ENCODE measurements at regions not wholly inside any gene's neighbourhood (a gene's known extent, or its start where the extent isn't known, plus 50 kb on each side); places are given as distances from the start of the nearest gene placed in this dataset.

- CTCF ChIA-PET, result no interaction called here
These were observed 1228.9 kb upstream of the MIR17HG start for GRCh38 chr13:90118467-90119071.

More at GRCh38 chr13:90118467-90119071, 1228.9 kb upstream of the MIR17HG start:
- no peaks in the 10 kb centered on the region for H3K36me3 ChIP-seq (ENCODE audit: control insufficient read depth, insufficient read depth, low read length)
- no peak overlapping the region for H4K8ac ChIP-seq (ENCODE audit: low read depth in 2 of 2, low read length in 2 of 2)
- no peak overlapping the region for H4K91ac ChIP-seq (ENCODE audit: insufficient read depth, low read depth, low read length)
- DNase-seq (no peak), ATAC-seq (ENCODE audit: low read depth) (no peak)
- no peak overlapping the region for H4K5ac ChIP-seq (ENCODE audit: low read depth, low read length)
- no peak overlapping the region for H3K18ac ChIP-seq (ENCODE audit: low read depth, low read length)
- TF ChIP-seq, protein P1, sequence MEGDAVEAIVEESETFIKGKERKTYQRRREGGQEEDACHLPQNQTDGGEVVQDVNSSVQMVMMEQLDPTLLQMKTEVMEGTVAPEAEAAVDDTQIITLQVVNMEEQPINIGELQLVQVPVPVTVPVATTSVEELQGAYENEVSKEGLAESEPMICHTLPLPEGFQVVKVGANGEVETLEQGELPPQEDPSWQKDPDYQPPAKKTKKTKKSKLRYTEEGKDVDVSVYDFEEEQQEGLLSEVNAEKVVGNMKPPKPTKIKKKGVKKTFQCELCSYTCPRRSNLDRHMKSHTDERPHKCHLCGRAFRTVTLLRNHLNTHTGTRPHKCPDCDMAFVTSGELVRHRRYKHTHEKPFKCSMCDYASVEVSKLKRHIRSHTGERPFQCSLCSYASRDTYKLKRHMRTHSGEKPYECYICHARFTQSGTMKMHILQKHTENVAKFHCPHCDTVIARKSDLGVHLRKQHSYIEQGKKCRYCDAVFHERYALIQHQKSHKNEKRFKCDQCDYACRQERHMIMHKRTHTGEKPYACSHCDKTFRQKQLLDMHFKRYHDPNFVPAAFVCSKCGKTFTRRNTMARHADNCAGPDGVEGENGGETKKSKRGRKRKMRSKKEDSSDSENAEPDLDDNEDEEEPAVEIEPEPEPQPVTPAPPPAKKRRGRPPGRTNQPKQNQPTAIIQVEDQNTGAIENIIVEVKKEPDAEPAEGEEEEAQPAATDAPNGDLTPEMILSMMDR (conservative IDR thresholded peaks at IDR 0.05; ENCODE audit: low read depth, low read length), result no peak
- TF ChIP-seq MAZ (IDR thresholded peaks at IDR 0.05; ENCODE audit: borderline replicate concordance, low read depth, low read length), result no peak
- no peak for TF ChIP-seq BHLHE40 (IDR thresholded peaks at IDR 0.05; ENCODE audit: low read depth, low read length)
- TF ChIP-seq RCOR1 (IDR thresholded peaks at IDR 0.05; ENCODE audit: insufficient replicate concordance, low read length), result no peak
- TF ChIP-seq MXI1 (IDR thresholded peaks at IDR 0.05; ENCODE audit: borderline replicate concordance, low read depth, low read length), result no peak
- TF ChIP-seq ELK1 (IDR thresholded peaks at IDR 0.05; ENCODE audit: borderline replicate concordance, low read depth, low read length), result no peak
- TF ChIP-seq FOS (IDR thresholded peaks at IDR 0.05; ENCODE audit: low read depth, low read length), result no peak
- TF ChIP-seq CHD1 (IDR thresholded peaks at IDR 0.05; ENCODE audit: low read depth, low read length), result no peak
- TF ChIP-seq, protein P2, sequence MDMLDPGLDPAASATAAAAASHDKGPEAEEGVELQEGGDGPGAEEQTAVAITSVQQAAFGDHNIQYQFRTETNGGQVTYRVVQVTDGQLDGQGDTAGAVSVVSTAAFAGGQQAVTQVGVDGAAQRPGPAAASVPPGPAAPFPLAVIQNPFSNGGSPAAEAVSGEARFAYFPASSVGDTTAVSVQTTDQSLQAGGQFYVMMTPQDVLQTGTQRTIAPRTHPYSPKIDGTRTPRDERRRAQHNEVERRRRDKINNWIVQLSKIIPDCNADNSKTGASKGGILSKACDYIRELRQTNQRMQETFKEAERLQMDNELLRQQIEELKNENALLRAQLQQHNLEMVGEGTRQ (IDR thresholded peaks at IDR 0.05; ENCODE audit: low read depth, low read length), result no peak
- no peak for TF ChIP-seq RFX5 (IDR thresholded peaks at IDR 0.05; ENCODE audit: low read depth, low read length)
- no peak for TF ChIP-seq POLR2A (IDR thresholded peaks at IDR 0.05; ENCODE audit: low read depth, low read length)
- no peak for TF ChIP-seq CEBPB (IDR thresholded peaks at IDR 0.05; ENCODE audit: low read depth, low read length)
- no peak for TF ChIP-seq SMC3 (IDR thresholded peaks at IDR 0.05; ENCODE audit: low read depth, low read length)
- TF ChIP-seq RAD21 (IDR thresholded peaks at IDR 0.05; ENCODE audit: low read length), result no peak
- no peak for TF ChIP-seq NFE2L2 (IDR thresholded peaks at IDR 0.05; ENCODE audit: low read depth, low read length)
- no peak for TF ChIP-seq MAFK (IDR thresholded peaks at IDR 0.05; ENCODE audit: low read depth, low read length)
- H3K14ac ChIP-seq (replicated peaks; ENCODE audit: low read depth, low read length), result no peak overlapping the region
- no peak overlapping the region for H2BK15ac ChIP-seq (ENCODE audit: low read depth, low read length)
- no peak overlapping the region for H3K56ac ChIP-seq (ENCODE audit: extremely low read depth, insufficient read depth, low read length)
- dilution Hi-C loops (cut with HindIII; ENCODE audit: low sequenced_read_pairs, unreplicated experiment) (no loop called here), in situ Hi-C loops (cut with MboI; ENCODE audit: low sequenced_read_pairs) (no loop called here), intact Hi-C loops (cut with micrococcal nuclease) (no loop called here)
- no peaks in the 10 kb centered on the region for H3K79me1 ChIP-seq (ENCODE audit: low read depth in 1 of 2, low read length in 2 of 2)
- no peak overlapping the region for H3K9ac ChIP-seq (ENCODE audit: low read depth, low read length)
- H3K9me3 ChIP-seq (ENCODE audit: control insufficient read depth, insufficient read depth, low read length), result 0 out of 2 replicates have a peak, but pooled peaks cover 1% of the 10 kb centered on the region
- POLR2A ChIA-PET (ENCODE audit: unreplicated experiment), result no interaction called here
- no peak overlapping the region for H2AFZ ChIP-seq (replicated peaks; ENCODE audit: low read length, poor library complexity)
- H3K9me1 ChIP-seq (ENCODE audit: insufficient read depth, low read length), result no peaks in the 10 kb centered on the region
- no peak overlapping the region for H2AK5ac ChIP-seq (ENCODE audit: low read depth, low read length)
- H3K4ac ChIP-seq (ENCODE audit: low read depth, low read length), result no peak overlapping the region
- BruUV-seq (replicated peaks), result no TSS peak
- H3K4me2 ChIP-seq (ENCODE audit: low read depth, low read length), result no peak overlapping the region
- WGBS, 2 experiments (ENCODE audit: extremely low coverage in 2 of 2, insufficient read length in 1 of 2), result no CpG with 5 or more reads among the region's 6 CpGs
- H2BK20ac ChIP-seq (ENCODE audit: low read depth, low read length), result no peak overlapping the region
- H3K4me3 ChIP-seq (ENCODE audit: insufficient read depth, low read depth, low read length), result no peak overlapping the region
- no peaks in the 10 kb centered on the region for H3K4me1 ChIP-seq (ENCODE audit: control insufficient read depth, insufficient read depth, low read length)
- no peaks in the 10 kb centered on the region for H3K27me3 ChIP-seq (ENCODE audit: control insufficient read depth, insufficient read depth, low read length)
- no peak overlapping the region for H3K23ac ChIP-seq (ENCODE audit: low read depth, low read length)
- H2AK9ac ChIP-seq (replicated peaks; ENCODE audit: low read depth, low read length, poor library complexity), result no peak overlapping the region
- H4K20me1 ChIP-seq (ENCODE audit: insufficient read depth, low read length), result no peaks in the 10 kb centered on the region
- H3K27ac ChIP-seq (ENCODE audit: insufficient read depth, low read length), result no peak overlapping the region
- no peak overlapping the region for H2BK5ac ChIP-seq (ENCODE audit: low read depth, low read length, poor library complexity, severe bottlenecking)
- no peak overlapping the region for H2BK120ac ChIP-seq (ENCODE audit: low read depth, low read length)

Data from IMR-90 (cell line).